ENCODE measurements at regions not wholly inside any gene's neighbourhood (a gene's known extent, or its start where the extent isn't known, plus 50 kb on each side); places are given as distances from the start of the nearest gene placed in this dataset.

GRCh38 chr6:25144919-25145318 lies 134.3 kb upstream of the CARMIL1 start:
- no peak for FAIRE-seq
- Histone ChIP-seq H2BK20ac (ENCODE audit: low read length) (no peak overlapping the region), H3K79me2 (ENCODE audit: control insufficient read depth in 1 of 2, insufficient read depth in 2 of 2, low read length in 2 of 2) (no peaks in the 10 kb centered on the region), H2BK12ac (ENCODE audit: low read depth, low read length) (no peak overlapping the region), H3K9ac (replicated peaks in 1 of 4; ENCODE audit: extremely low read depth in 1 of 4, low read depth in 3 of 4, low read length in 3 of 4) (no peak overlapping the region), H3K56ac (replicated peaks; ENCODE audit: insufficient read length, low read depth, low read length) (no peak overlapping the region), H3K4me2 (ENCODE audit: insufficient read depth in 1 of 2, low read depth in 2 of 2, low read length in 2 of 2) (no peak overlapping the region), H3K9me3 (ENCODE audit: insufficient read depth in 2 of 2, low read depth in 1 of 2, low read length in 1 of 2) (no peaks in the 10 kb centered on the region), H3K79me1 (ENCODE audit: low read depth, low read length) (no peaks in the 10 kb centered on the region), H4K20me1 (replicated peaks in 1 of 2; ENCODE audit: control insufficient read depth in 1 of 2, insufficient read depth in 2 of 2, low read length in 2 of 2) (no peaks in the 10 kb centered on the region), H2AFZ (ENCODE audit: low read length) (no peak overlapping the region), H3K4me3 (ENCODE audit: extremely low read depth in 1 of 4, insufficient read depth in 2 of 4, low read depth in 3 of 4, low read length in 4 of 4) (no peak overlapping the region), H2BK120ac (replicated peaks; ENCODE audit: low read depth, low read length) (no peak overlapping the region), H4K91ac (replicated peaks; ENCODE audit: insufficient read length, low read length) (no peak overlapping the region), H2BK15ac (ENCODE audit: low read length) (no peak overlapping the region), H3K36me3 (ENCODE audit: control insufficient read depth in 2 of 4, insufficient read depth in 4 of 4, low read length in 3 of 4) (no peaks in the 10 kb centered on the region), H3K4ac (replicated peaks; ENCODE audit: insufficient read length, low read depth, low read length) (no peak overlapping the region), H2BK5ac (ENCODE audit: low read depth, low read length) (no peak overlapping the region), H2AK5ac (ENCODE audit: low read depth, low read length) (no peak overlapping the region), H3K23me2 (ENCODE audit: low read depth, low read length) (no peaks in the 10 kb centered on the region), H3K18ac (ENCODE audit: extremely low read depth, low read length) (no peak overlapping the region), H3K4me1 (replicated peaks in 1 of 4; ENCODE audit: control insufficient read depth in 3 of 4, insufficient read depth in 4 of 4, low read length in 3 of 4) (no peaks in the 10 kb centered on the region), H4K5ac (ENCODE audit: insufficient read length, low read depth, low read length) (no peak overlapping the region), H3K27ac (ENCODE audit: low read depth, low read length) (no peak overlapping the region), H3K14ac (ENCODE audit: insufficient read length) (no peak overlapping the region), H3K27me3 (replicated peaks in 1 of 4; ENCODE audit: control insufficient read depth in 3 of 4, extremely low read depth in 1 of 4, insufficient read depth in 3 of 4, low read length in 3 of 4) (no peaks in the 10 kb centered on the region), H4K8ac (ENCODE audit: extremely low read depth, insufficient read depth, low read length) (no peak overlapping the region), H3K23ac (ENCODE audit: insufficient read length) (no peak overlapping the region)
- CTCF ChIA-PET (ENCODE audit: partially characterized antibody) = no interaction called here
- WGBS, 2 experiments (ENCODE audit: extremely low coverage in 1 of 2, insufficient coverage in 1 of 2, insufficient read length in 1 of 2, insufficient replicate concordance in 2 of 2, low coverage in 1 of 2, low lambda C conversion rate in 2 of 2, missing lambda C conversion rate in 1 of 2) = 89% methylated on average over 1 of the region's 1 CpG; no CpG with 5 or more reads in 1 of the 2 experiments
- DNase-seq (ENCODE audit: low read depth in 1 of 2, low spot score in 2 of 2) = no peak
- POLR2A ChIA-PET (ENCODE audit: partially characterized antibody) = no interaction called here
- TF ChIP-seq SIN3A (conservative IDR thresholded peaks at IDR 0.05 in 1 of 2, IDR thresholded peaks at IDR 0.05 in 1 of 2; ENCODE audit: low read depth in 1 of 2, low read length in 2 of 2) = no peak
- no peak for TF ChIP-seq PHF8 (conservative IDR thresholded peaks at IDR 0.05; ENCODE audit: low read depth, low read length)
- TF ChIP-seq TAF1 (IDR thresholded peaks at IDR 0.05; ENCODE audit: low read depth, low read length) = no peak
- TF ChIP-seq SP4 (IDR thresholded peaks at IDR 0.05; ENCODE audit: low read length) = no peak
- TF ChIP-seq, protein P1, sequence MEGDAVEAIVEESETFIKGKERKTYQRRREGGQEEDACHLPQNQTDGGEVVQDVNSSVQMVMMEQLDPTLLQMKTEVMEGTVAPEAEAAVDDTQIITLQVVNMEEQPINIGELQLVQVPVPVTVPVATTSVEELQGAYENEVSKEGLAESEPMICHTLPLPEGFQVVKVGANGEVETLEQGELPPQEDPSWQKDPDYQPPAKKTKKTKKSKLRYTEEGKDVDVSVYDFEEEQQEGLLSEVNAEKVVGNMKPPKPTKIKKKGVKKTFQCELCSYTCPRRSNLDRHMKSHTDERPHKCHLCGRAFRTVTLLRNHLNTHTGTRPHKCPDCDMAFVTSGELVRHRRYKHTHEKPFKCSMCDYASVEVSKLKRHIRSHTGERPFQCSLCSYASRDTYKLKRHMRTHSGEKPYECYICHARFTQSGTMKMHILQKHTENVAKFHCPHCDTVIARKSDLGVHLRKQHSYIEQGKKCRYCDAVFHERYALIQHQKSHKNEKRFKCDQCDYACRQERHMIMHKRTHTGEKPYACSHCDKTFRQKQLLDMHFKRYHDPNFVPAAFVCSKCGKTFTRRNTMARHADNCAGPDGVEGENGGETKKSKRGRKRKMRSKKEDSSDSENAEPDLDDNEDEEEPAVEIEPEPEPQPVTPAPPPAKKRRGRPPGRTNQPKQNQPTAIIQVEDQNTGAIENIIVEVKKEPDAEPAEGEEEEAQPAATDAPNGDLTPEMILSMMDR (IDR thresholded peaks at IDR 0.05; ENCODE audit: control extremely low read depth in 1 of 3, insufficient read depth in 1 of 3, low read depth in 1 of 3, low read length in 3 of 3) = no peak
- TF ChIP-seq SP1 (IDR thresholded peaks at IDR 0.05; ENCODE audit: low read depth, low read length) = no peak
- no peak for TF ChIP-seq TAF7 (optimal IDR thresholded peaks at IDR 0.05; ENCODE audit: borderline replicate concordance, low read depth, low read length)
- no peak for TF ChIP-seq JUN (IDR thresholded peaks at IDR 0.05; ENCODE audit: low read depth, low read length)
- no peak for TF ChIP-seq RNF2 (IDR thresholded peaks at IDR 0.05; ENCODE audit: borderline replicate concordance, low read depth, low read length, missing control alignments, poor library complexity, severe bottlenecking)
- TF ChIP-seq FOSL1 (IDR thresholded peaks at IDR 0.05; ENCODE audit: insufficient read depth, low read depth, low read length) = no peak
- no peak for TF ChIP-seq TBP (IDR thresholded peaks at IDR 0.05; ENCODE audit: low read depth, low read length)
- TF ChIP-seq BACH1 (IDR thresholded peaks at IDR 0.05; ENCODE audit: low read length) = no peak

Data from H1 (cell line).